ENCODE measurements at regions not wholly inside any gene's neighbourhood (a gene's known extent, or its start where the extent isn't known, plus 50 kb on each side); places are given as distances from the start of the nearest gene placed in this dataset.

DNA sequence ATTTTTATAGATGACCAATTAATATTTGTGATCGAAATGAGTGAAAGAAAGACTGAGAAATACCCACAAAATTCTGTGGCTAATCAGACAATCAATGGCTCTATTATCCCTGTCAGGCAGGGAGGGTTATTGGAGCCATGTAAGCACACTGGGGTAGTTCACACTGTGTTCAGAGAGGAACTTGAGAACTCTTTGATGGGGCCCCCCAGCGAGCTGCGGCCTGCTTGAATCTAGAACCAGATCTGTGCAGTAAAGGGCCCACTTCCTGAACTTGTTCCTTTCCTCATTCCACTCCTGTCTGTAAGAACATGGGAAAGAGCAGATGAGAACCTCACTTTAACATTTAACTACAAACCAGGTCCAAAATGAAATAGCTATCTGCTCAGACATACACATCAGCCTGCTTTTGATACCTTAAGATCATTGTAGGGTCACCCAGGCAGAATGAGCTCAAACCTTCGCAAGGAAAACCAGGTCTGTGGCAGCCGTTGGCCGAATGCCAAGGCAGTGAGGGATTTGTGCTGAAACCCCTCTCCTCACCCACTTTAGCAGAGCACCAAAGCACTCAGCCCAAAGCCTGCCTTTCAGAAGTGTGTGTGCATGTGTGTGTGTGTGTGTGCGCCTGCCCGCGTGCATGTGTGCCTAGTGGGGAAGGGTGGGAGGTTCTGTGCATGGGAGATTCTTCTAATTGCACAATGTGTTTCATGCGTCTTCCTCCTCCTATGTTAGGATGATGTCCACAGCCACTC lies 365.6 kb upstream of the MGMT start:
- TF ChIP-seq RAD21 (CRISPR knock-in tag; conservative IDR thresholded peaks at IDR 0.05 in 1 of 2, IDR thresholded peaks at IDR 0.05 in 1 of 2): no peak
- no peak for TF ChIP-seq MEF2A (IDR thresholded peaks at IDR 0.05; ENCODE audit: control insufficient read depth, low read depth, low read length)
- no peak for TF ChIP-seq FOXK2 (conservative IDR thresholded peaks at IDR 0.05 in 1 of 2, IDR thresholded peaks at IDR 0.05 in 1 of 2; ENCODE audit: low read depth in 2 of 2)
- no peak for TF ChIP-seq MYC (IDR thresholded peaks at IDR 0.05; ENCODE audit: low read depth, low read length)
- no peak for TF ChIP-seq MYC (CRISPR knock-in tag; IDR thresholded peaks at IDR 0.05; ENCODE audit: borderline replicate concordance, low read depth)
- no peak for TF ChIP-seq MEF2D (tag; conservative IDR thresholded peaks at IDR 0.05; ENCODE audit: low read depth)
- TF ChIP-seq RBM39 (optimal IDR thresholded peaks at IDR 0.05; ENCODE audit: low read depth, low read length): no peak
- no peak for TF ChIP-seq NEUROD1 (IDR thresholded peaks at IDR 0.05; ENCODE audit: borderline replicate concordance, low read depth, low read length, partially characterized antibody)
- TF ChIP-seq NRF1 (conservative IDR thresholded peaks at IDR 0.05 in 1 of 2, IDR thresholded peaks at IDR 0.05 in 1 of 2): no peak
- TF ChIP-seq RNF2 (IDR thresholded peaks at IDR 0.05): no peak

All from K562 (cell line).